AG04449 (cell line): ENCODE measurements at regions not wholly inside any gene's neighbourhood (a gene's known extent, or its start where the extent isn't known, plus 50 kb on each side); places are given as distances from the start of the nearest gene placed in this dataset.

Source experiments
- CTCF ChIA-PET: fragments of 350-600 bp; formaldehyde crosslinking; extraction: SDS; loops from one replicate; lab custom pipeline; 2021; ENCODE audit warnings: antibody characterized with exemption; lab: Yijun Ruan, JAX
- POLR2A ChIA-PET: fragments of 400-600, 350-600 bp; formaldehyde crosslinking; extraction: SDS; loops from one replicate; lab custom pipeline; 2020; ENCODE audit warnings: antibody characterized with exemption, inconsistent platforms; lab: Yijun Ruan, JAX
- DNase-seq: peaks from one replicate; pipeline ENCODE4 v3.0.0-alpha.2; 2010; ENCODE audit warnings: low read depth, low spot score
- H3K4me3 ChIP-seq: 2 replicates; pipeline ENCODE4 v1.5.1; 2011; ENCODE audit warnings: low read depth, mild to moderate bottlenecking, control low read depth, low read length
- TF ChIP-seq, protein P1 (sequence below): IDR thresholded peaks from one replicate; pipeline ENCODE4 v1.5.1; 2011; ENCODE audit warnings: mild to moderate bottlenecking, moderate library complexity, low read length, control low read depth, inconsistent platforms; ENCODE audit not compliant: insufficient read depth; ENCODE audit errors: missing control alignments

DNA sequence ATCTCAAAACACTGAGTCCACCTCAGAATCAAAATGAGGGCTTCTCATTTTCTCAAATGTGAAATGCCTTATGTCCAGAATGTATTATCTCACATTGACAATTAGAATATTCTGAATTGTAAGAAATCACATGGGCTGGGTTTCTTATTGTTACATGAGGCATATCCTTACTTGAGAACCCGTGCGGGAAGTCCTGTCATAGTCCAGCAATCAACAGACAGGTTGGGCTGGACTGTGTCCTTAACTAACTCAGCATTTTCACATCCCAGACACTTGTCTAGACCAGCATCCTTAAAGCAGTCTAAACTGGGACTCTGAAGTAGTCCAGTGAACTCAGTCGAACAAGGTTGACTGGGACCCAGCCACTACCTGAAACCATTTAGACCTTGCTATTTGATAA lies 267.6 kb downstream of the CETN3 start:
- POLR2A ChIA-PET, result no interaction called here
- DNase-seq, result no peak
- H3K4me3 ChIP-seq, result no peak overlapping the region
- TF ChIP-seq, protein P1, sequence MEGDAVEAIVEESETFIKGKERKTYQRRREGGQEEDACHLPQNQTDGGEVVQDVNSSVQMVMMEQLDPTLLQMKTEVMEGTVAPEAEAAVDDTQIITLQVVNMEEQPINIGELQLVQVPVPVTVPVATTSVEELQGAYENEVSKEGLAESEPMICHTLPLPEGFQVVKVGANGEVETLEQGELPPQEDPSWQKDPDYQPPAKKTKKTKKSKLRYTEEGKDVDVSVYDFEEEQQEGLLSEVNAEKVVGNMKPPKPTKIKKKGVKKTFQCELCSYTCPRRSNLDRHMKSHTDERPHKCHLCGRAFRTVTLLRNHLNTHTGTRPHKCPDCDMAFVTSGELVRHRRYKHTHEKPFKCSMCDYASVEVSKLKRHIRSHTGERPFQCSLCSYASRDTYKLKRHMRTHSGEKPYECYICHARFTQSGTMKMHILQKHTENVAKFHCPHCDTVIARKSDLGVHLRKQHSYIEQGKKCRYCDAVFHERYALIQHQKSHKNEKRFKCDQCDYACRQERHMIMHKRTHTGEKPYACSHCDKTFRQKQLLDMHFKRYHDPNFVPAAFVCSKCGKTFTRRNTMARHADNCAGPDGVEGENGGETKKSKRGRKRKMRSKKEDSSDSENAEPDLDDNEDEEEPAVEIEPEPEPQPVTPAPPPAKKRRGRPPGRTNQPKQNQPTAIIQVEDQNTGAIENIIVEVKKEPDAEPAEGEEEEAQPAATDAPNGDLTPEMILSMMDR, result no peak
- CTCF ChIA-PET, result no interaction called here

DNA sequence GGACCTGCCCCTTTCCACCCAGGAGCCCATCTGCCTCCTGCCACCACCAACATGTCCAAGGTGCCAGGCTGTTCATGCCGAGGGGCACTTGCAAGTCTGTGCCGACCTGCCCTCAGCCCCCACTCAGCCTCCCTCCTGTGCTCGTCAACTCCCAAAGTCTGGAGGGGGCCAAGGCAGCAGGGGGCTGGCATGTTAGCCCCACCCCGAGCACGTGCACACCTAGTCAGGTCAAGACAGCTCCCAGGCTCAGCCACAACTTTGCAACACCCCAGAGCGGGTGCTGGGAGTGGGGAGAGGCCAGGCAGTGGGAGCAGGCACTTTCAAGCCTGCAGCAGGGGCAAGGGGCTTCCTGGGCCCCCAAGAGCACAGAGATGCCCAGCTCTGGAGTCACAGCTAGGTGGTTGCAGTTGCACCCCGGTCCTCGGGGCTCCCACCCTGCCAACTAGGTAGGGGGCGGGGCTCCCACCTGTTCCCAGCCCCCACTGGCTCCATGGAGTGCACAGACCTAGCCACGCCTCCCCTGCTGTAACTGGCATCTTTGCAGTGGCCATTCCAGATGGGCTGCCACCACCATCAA lies 272.5 kb downstream of the CETN3 start:
- CTCF ChIA-PET, result no interaction called here
- H3K4me3 ChIP-seq, result no peak overlapping the region
- POLR2A ChIA-PET, result no interaction called here
- DNase-seq, result no peak
- TF ChIP-seq, protein P1, result no peak

DNA sequence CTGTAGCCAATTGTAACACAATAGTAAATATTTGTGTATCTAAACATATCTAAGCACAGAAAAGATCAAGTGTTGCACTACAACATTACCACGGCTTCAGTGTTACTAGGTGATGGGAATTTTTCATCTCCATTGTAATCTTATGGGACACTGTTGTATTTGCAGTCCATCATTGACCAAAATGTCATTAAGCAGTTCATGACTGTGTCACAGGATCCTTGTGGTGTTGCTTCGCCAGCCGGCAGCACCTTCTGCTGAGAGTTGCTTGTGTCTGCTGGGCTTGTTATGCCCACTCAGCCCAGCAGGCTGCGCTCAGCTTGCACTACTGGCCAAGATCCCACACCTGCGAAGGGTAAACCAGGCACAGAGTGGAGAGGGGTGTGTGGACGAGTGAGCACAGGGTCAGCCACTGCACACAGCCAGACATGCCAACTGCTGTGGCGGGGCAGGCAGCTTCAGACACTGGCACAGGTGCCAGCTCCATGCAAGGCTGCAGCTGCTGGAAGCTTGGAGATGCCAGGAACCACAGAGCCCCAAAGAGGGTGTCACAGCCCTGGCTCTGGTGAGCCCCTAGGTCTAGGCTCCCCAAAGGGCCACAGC lies 273.7 kb downstream of the CETN3 start:
- DNase-seq, result no peak
- CTCF ChIA-PET, result no interaction called here
- H3K4me3 ChIP-seq, result no peak overlapping the region
- POLR2A ChIA-PET, result no interaction called here
- TF ChIP-seq, protein P1, result no peak

DNA sequence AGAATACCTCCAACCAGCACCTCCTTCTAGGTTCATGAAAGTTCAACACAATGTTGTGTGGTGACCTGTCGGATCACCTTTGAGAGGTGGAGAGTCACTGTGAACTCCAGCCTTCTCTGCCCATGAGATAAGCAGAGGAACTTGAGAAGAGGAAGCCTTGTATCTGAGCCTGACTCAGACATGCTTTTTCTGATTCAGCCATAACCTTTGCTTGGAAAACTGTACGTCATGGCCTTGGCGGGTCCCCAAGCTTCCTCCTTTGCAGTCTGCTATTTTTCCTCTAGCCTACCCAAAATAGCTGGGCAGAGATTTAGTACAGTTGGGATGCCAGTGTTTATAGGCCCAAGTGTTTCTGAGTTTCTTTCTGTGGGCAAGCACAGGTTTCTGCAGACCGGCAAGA lies 274.7 kb downstream of the CETN3 start:
- TF ChIP-seq, protein P1, result no peak

DNA sequence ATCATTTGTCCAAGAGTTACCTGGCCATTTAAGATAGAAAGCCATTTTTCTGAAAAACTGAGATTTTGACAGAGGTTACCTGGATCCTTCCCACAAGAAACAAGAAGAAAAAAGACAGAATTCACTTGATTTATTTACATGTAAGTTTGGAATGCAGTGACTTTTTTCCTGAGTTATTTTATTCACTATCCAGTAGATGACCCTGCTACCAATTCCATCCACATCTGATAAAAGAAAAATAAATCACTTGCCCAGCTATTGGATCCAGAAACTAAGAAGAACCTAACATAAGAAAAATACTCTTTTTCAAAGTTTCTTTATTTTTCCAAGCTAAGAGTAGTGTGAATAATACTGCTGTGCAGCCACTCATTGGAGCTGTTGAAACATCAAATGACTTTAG lies 275.2 kb downstream of the CETN3 start:
- ChIA-PET CTCF (no interaction called here), POLR2A (no interaction called here)
- TF ChIP-seq, protein P1, result no peak
- no peak overlapping the region for H3K4me3 ChIP-seq
- DNase-seq, result no peak

More for the DNA sequence above, 274.7 kb downstream of the CETN3 start:
- DNase-seq, result no peak
- ChIA-PET POLR2A (no interaction called here), CTCF (no interaction called here)
- no peak overlapping the region for H3K4me3 ChIP-seq

DNA sequence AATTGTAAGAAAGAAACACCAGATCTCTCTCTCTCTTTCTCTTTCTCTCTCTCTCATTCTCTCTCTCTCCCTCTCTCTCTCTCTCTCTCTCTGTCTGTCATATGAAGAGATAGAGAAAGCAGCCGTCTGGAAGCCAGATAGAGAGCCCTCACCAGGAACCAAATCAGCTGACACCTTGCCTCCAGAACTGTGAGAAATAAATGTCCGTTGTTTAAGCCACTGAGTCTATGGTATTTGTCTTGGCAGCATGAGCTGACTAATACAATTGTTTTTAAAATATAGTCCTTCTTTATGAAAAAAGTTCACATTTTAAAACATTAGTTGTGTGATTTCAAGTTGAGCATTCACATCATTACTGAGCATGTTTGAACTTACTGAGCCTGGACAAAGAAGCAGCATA lies 275.6 kb downstream of the CETN3 start:
- ChIA-PET POLR2A (no interaction called here), CTCF (no interaction called here)
- no peak overlapping the region for H3K4me3 ChIP-seq
- TF ChIP-seq, protein P1, result no peak
- no peak for DNase-seq
